Right hindlimb (tissue), 1 donor: ENCODE measurements at regions not wholly inside any gene's neighbourhood (a gene's known extent, or its start where the extent isn't known, plus 50 kb on each side); places are given as distances from the start of the nearest gene placed in this dataset.
"Not testable (repeated sequence)": the region's sequence is repeated elsewhere in the genome, so short reads cannot be mapped to it uniquely, and the experiment has no call there.

Experiments
- DNase-seq: peaks from one replicate; pipeline ENCODE4 v3.0.0-alpha.2; 2018

GRCh38 chr3:102688556-102688930, 253.7 kb downstream of the ZPLD1 start:
- DNase-seq: no peak

- no peak for DNase-seq
Observed at GRCh38 chr3:102691507-102691906, 256.7 kb downstream of the ZPLD1 start.

GRCh38 chr3:102699104-102699818, 264.4 kb downstream of the ZPLD1 start:
- DNase-seq: no peak

GRCh38 chr3:102699819-102700140, 265.0 kb downstream of the ZPLD1 start:
- DNase-seq: no peak

- DNase-seq: no peak
Observed at GRCh38 chr3:102712896-102713295, 278.1 kb downstream of the ZPLD1 start.

GRCh38 chr3:102714567-102714966, 279.8 kb downstream of the ZPLD1 start:
- no peak for DNase-seq

GRCh38 chr3:102715030-102715697, 280.3 kb downstream of the ZPLD1 start:
- no peak for DNase-seq

GRCh38 chr3:102718651-102719050, 283.8 kb downstream of the ZPLD1 start:
- DNase-seq: no peak

- no peak for DNase-seq
Observed at GRCh38 chr3:102722317-102722716, 287.5 kb downstream of the ZPLD1 start.

GRCh38 chr3:102727340-102727739, 292.5 kb downstream of the ZPLD1 start:
- DNase-seq: no peak

GRCh38 chr3:102732581-102732980, 297.8 kb downstream of the ZPLD1 start:
- DNase-seq: not testable (repeated sequence)

GRCh38 chr3:102733791-102734563, 299.2 kb downstream of the ZPLD1 start:
- no peak for DNase-seq

- DNase-seq: no peak
Observed at GRCh38 chr3:102735311-102735710, 300.5 kb downstream of the ZPLD1 start.

- no peak for DNase-seq
Observed at GRCh38 chr3:102736288-102736974, 301.6 kb downstream of the ZPLD1 start.

- DNase-seq: no peak
Observed at GRCh38 chr3:102736975-102737304, 302.1 kb downstream of the ZPLD1 start.

- DNase-seq: no peak
Observed at GRCh38 chr3:102737353-102737752, 302.5 kb downstream of the ZPLD1 start.

- DNase-seq: no peak
Observed at GRCh38 chr3:102741105-102741504, 306.3 kb downstream of the ZPLD1 start.

- DNase-seq: no peak
Observed at GRCh38 chr3:102741694-102742093, 306.9 kb downstream of the ZPLD1 start.

- DNase-seq: no peak
Observed at GRCh38 chr3:102745881-102746280, 311.1 kb downstream of the ZPLD1 start.

- no peak for DNase-seq
Observed at GRCh38 chr3:102747611-102748010, 312.8 kb downstream of the ZPLD1 start.

GRCh38 chr3:102748646-102749045, 313.8 kb downstream of the ZPLD1 start:
- DNase-seq: no peak

GRCh38 chr3:102750322-102750721, 315.5 kb downstream of the ZPLD1 start:
- DNase-seq: no peak

- DNase-seq: no peak
Observed at GRCh38 chr3:102753901-102754300, 319.1 kb downstream of the ZPLD1 start.

- DNase-seq: no peak
Observed at GRCh38 chr3:102756706-102757105, 321.9 kb downstream of the ZPLD1 start.
